H7 (cell line): ENCODE measurements at regions not wholly inside any gene's neighbourhood (a gene's known extent, or its start where the extent isn't known, plus 50 kb on each side); places are given as distances from the start of the nearest gene placed in this dataset.

Source experiments
- DNase-seq: peaks from one replicate; pipeline ENCODE4 v3.0.0; 2012
- H3K27me3 ChIP-seq: 2 replicates; pipeline ENCODE4 v1.6.0; 2011; ENCODE audit warnings: mild to moderate bottlenecking, low read length; ENCODE audit not compliant: control insufficient read depth, insufficient read depth
- H3K36me3 ChIP-seq: replicated peaks from 2 replicates; pipeline ENCODE4 v1.5.1; 2011; ENCODE audit warnings: low read length; ENCODE audit not compliant: control insufficient read depth, insufficient read depth
- H3K4me3 ChIP-seq: 2 replicates; pipeline ENCODE4 v1.5.1; 2011; ENCODE audit warnings: low read depth, mild to moderate bottlenecking, control low read depth, low read length, moderate library complexity; ENCODE audit not compliant: insufficient read depth

DNA sequence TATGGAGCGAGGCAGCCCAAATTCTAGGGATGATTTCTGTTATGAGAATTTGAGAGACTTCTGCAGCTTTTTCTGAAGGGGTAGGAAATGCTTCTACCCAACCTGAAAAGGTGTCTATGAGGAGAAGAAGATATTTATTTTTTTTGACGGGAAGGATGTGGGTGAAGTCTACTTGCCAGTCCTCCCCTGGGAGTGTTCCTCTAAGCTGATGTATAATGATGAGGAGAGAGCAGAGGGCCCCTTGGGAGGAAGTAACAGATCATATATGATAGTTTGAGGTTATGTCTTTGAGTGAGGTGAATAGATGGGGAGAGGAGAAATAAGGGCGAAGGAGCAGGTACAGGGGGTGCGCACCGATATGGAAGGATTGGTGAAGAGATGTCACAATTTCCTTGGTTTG lies 910.6 kb upstream of the SLITRK5 start:
- no peak for DNase-seq
- H3K4me3 ChIP-seq = no peak overlapping the region
- H3K27me3 ChIP-seq = no peaks in the 10 kb centered on the region
- no peaks in the 10 kb centered on the region for H3K36me3 ChIP-seq

- H3K27me3 ChIP-seq = no peaks in the 10 kb centered on the region
- no peaks in the 10 kb centered on the region for H3K36me3 ChIP-seq
- DNase-seq = no peak
- no peak overlapping the region for H3K4me3 ChIP-seq
Measured at GRCh38 chr13:86765462-86765861, 905.7 kb upstream of the SLITRK5 start.

GRCh38 chr13:86788616-86789015 lies 882.6 kb upstream of the SLITRK5 start:
- no peak for DNase-seq
- H3K27me3 ChIP-seq = no peaks in the 10 kb centered on the region
- no peak overlapping the region for H3K4me3 ChIP-seq
- no peaks in the 10 kb centered on the region for H3K36me3 ChIP-seq

- Histone ChIP-seq H3K27me3 (no peaks in the 10 kb centered on the region), H3K36me3 (no peaks in the 10 kb centered on the region), H3K4me3 (peak overlapping the region; percentile 18; the same call in 1 of the 2 replicates)
- DNase-seq = peak; percentile 2
Measured at GRCh38 chr13:86792153-86792651, 879.0 kb upstream of the SLITRK5 start.

- DNase-seq = no peak
- Histone ChIP-seq H3K36me3 (no peaks in the 10 kb centered on the region), H3K27me3 (no peaks in the 10 kb centered on the region), H3K4me3 (no peak overlapping the region)
Measured at GRCh38 chr13:86795858-86796257, 875.3 kb upstream of the SLITRK5 start.

GRCh38 chr13:86810361-86810760 lies 860.8 kb upstream of the SLITRK5 start:
- H3K4me3 ChIP-seq = no peak overlapping the region
- no peaks in the 10 kb centered on the region for H3K36me3 ChIP-seq
- no peak for DNase-seq
- H3K27me3 ChIP-seq = no peaks in the 10 kb centered on the region

GRCh38 chr13:86813198-86813597 lies 858.0 kb upstream of the SLITRK5 start:
- Histone ChIP-seq H3K36me3 (no peaks in the 10 kb centered on the region), H3K27me3 (no peaks in the 10 kb centered on the region), H3K4me3 (no peak overlapping the region)
- no peak for DNase-seq

GRCh38 chr13:86825410-86825809 lies 845.8 kb upstream of the SLITRK5 start:
- no peak for DNase-seq
- H3K4me3 ChIP-seq = no peak overlapping the region
- no peaks in the 10 kb centered on the region for H3K27me3 ChIP-seq

GRCh38 chr13:86826232-86826631 lies 844.9 kb upstream of the SLITRK5 start:
- no peaks in the 10 kb centered on the region for H3K27me3 ChIP-seq
- no peak for DNase-seq
- no peak overlapping the region for H3K4me3 ChIP-seq
- no peaks in the 10 kb centered on the region for H3K36me3 ChIP-seq

More at GRCh38 chr13:86825410-86825809, 845.8 kb upstream of the SLITRK5 start:
- no peaks in the 10 kb centered on the region for H3K36me3 ChIP-seq

- Histone ChIP-seq H3K4me3 (no peak overlapping the region), H3K27me3 (no peaks in the 10 kb centered on the region), H3K36me3 (no peaks in the 10 kb centered on the region)
- DNase-seq = no peak
Measured at GRCh38 chr13:86830046-86830445, 841.1 kb upstream of the SLITRK5 start.

DNA sequence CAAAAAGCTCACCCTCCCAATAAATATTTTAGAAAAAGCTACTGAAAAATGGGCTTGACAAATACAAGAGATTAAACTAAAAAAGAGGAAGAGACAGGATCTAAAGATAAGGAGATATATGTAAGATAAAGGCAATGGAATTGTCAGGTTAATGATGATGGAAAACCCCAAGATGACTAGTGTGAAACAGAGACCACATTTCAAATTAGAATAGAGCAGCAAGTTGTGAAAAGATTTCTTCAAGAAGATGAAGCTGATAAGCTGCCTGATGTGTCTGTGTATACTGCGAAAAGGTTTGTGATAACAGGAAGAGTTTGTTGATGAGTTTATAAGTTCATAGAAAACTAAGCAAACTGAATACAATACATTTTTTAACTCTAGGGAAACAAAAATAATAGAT lies 840.1 kb upstream of the SLITRK5 start:
- H3K36me3 ChIP-seq = no peaks in the 10 kb centered on the region
- DNase-seq = no peak
- H3K4me3 ChIP-seq = no peak overlapping the region
- H3K27me3 ChIP-seq = no peaks in the 10 kb centered on the region

- DNase-seq = no peak
- no peak overlapping the region for H3K4me3 ChIP-seq
Measured at GRCh38 chr13:86838411-86839120, 832.6 kb upstream of the SLITRK5 start.

GRCh38 chr13:86839221-86839620 lies 832.0 kb upstream of the SLITRK5 start:
- no peaks in the 10 kb centered on the region for H3K36me3 ChIP-seq
- DNase-seq = no peak
- H3K4me3 ChIP-seq = no peak overlapping the region
- H3K27me3 ChIP-seq = no peaks in the 10 kb centered on the region

More at GRCh38 chr13:86838411-86839120, 832.6 kb upstream of the SLITRK5 start:
- no peaks in the 10 kb centered on the region for H3K27me3 ChIP-seq
- no peaks in the 10 kb centered on the region for H3K36me3 ChIP-seq

GRCh38 chr13:86840250-86841191 lies 830.6 kb upstream of the SLITRK5 start:
- peak; percentile 5 for DNase-seq
- Histone ChIP-seq H3K4me3 (no peak overlapping the region), H3K27me3 (no peaks in the 10 kb centered on the region), H3K36me3 (no peaks in the 10 kb centered on the region)

- no peak for DNase-seq
- H3K36me3 ChIP-seq = no peaks in the 10 kb centered on the region
- no peak overlapping the region for H3K4me3 ChIP-seq
- H3K27me3 ChIP-seq = no peaks in the 10 kb centered on the region
Measured at GRCh38 chr13:86841264-86841663, 829.9 kb upstream of the SLITRK5 start.
